ENCODE measurements at regions not wholly inside any gene's neighbourhood (a gene's known extent, or its start where the extent isn't known, plus 50 kb on each side); places are given as distances from the start of the nearest gene placed in this dataset.

DNA sequence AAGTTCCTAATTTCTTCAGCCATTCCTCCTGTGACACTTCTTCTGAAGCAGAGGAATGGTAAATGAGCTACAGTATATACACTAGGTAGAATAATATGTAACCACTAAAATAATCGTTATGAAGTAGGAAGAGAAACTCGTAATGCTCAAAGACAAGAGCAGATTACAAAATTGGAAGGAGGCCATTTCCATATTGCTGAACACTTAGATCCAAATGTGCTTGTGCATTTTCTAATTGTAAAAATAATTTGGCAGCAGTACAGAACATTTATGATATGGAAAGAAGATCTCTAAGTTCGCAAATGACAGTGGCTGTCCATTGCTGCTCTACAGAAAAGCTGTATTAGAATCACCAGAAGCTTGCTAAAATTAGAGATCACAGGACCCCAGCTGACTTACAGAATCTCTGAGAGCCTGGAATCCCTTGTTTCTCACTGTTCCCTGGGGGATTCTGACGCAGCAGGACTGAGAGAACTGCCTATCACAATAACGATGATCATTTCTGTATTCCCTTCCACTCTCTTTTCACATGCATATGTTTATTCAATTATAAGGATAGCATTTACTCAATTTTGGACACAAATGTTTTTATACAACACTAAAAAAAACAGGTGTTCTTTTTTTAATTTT is 242.1 kb downstream of the OMA1 start:
- 84% methylated on average over 5 of the region's 5 CpGs for WGBS, 2 donors
- no peak for ATAC-seq
- no peak for DNase-seq
- H3K4me3 ChIP-seq, result no peak overlapping the region
- no peaks in the 10 kb centered on the region for H3K36me3 ChIP-seq (replicated peaks in 1 of 2; ENCODE audit: insufficient read depth in 1 of 2, low read depth in 2 of 2)
- H3K27me3 ChIP-seq, result no peaks in the 10 kb centered on the region
- intact Hi-C loops (cut with DNase I), result no loop called here
- H3K9me3 ChIP-seq, result no peaks in the 10 kb centered on the region
- TF ChIP-seq POLR2A (IDR thresholded peaks at IDR 0.05), result no peak
- TF ChIP-seq, protein P1, sequence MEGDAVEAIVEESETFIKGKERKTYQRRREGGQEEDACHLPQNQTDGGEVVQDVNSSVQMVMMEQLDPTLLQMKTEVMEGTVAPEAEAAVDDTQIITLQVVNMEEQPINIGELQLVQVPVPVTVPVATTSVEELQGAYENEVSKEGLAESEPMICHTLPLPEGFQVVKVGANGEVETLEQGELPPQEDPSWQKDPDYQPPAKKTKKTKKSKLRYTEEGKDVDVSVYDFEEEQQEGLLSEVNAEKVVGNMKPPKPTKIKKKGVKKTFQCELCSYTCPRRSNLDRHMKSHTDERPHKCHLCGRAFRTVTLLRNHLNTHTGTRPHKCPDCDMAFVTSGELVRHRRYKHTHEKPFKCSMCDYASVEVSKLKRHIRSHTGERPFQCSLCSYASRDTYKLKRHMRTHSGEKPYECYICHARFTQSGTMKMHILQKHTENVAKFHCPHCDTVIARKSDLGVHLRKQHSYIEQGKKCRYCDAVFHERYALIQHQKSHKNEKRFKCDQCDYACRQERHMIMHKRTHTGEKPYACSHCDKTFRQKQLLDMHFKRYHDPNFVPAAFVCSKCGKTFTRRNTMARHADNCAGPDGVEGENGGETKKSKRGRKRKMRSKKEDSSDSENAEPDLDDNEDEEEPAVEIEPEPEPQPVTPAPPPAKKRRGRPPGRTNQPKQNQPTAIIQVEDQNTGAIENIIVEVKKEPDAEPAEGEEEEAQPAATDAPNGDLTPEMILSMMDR (IDR thresholded peaks at IDR 0.05), result no peak
- no peaks in the 10 kb centered on the region for H3K4me1 ChIP-seq
- H3K27ac ChIP-seq, result no peak overlapping the region

DNA sequence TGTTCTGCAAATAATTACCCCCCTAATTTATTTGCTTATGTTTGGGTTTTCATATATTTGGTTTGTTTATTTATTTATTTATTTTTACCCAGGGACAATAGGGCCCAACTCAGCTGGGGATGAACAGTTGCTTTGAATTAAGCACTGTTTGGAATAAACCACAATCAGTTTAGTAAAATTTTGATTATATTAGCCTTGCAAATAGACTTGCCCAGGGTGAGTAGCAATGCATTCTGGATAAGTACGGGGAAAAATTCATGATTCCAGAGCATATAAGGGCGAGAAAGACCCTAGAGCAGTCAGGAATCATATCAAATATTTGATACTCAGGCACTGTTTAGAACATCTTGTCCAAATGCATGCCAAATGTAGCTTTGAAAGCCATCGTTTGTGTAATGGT is 242.7 kb downstream of the OMA1 start:
- H3K9me3 ChIP-seq, result no peaks in the 10 kb centered on the region
- ATAC-seq (no peak), DNase-seq (no peak)
- TF ChIP-seq, protein P1 (IDR thresholded peaks at IDR 0.05), result no peak
- TF ChIP-seq POLR2A (IDR thresholded peaks at IDR 0.05), result no peak
- 44 to 58% methylated on average over 3 of the region's 3 CpGs for WGBS, 2 donors
- H3K27me3 ChIP-seq, result no peaks in the 10 kb centered on the region
- no peak overlapping the region for H3K4me3 ChIP-seq
- H3K4me1 ChIP-seq, result no peaks in the 10 kb centered on the region
- H3K36me3 ChIP-seq (replicated peaks in 1 of 2; ENCODE audit: insufficient read depth in 1 of 2, low read depth in 2 of 2), result no peaks in the 10 kb centered on the region
- no peak overlapping the region for H3K27ac ChIP-seq
- intact Hi-C loops (cut with DNase I), result no loop called here

DNA sequence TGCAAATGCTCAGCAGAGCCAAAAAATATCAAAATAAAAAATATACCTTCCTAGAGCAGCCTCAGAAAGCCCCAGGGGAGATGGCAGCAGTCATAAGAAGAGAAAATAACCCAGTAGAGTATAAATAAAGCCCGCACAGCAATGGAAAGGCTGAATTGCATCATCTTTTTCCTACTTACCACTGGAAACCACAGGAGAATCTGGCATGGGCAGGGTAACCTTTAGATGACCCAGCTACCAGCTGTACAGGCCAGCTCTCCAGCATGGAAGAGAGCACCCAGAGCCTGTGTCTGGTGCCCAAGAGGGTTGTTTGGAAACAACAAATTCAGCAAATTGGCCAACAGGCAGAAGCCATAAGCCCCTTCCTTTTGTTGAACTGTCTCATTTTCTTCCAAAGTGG is 253.1 kb downstream of the OMA1 start:
- Histone ChIP-seq H3K4me1 (no peaks in the 10 kb centered on the region), H3K27me3 (no peaks in the 10 kb centered on the region), H3K4me3 (no peak overlapping the region), H3K9me3 (no peaks in the 10 kb centered on the region), H3K36me3 (replicated peaks in 1 of 2; ENCODE audit: insufficient read depth in 1 of 2, low read depth in 2 of 2) (no peaks in the 10 kb centered on the region), H3K27ac (no peak overlapping the region)
- TF ChIP-seq POLR2A (IDR thresholded peaks at IDR 0.05), result no peak
- TF ChIP-seq, protein P1 (IDR thresholded peaks at IDR 0.05), result no peak
- no peak for ATAC-seq
- WGBS, 2 donors, result 89 to 90% methylated on average over 1 of the region's 1 CpG
- no peak for DNase-seq
- intact Hi-C loops (cut with DNase I), result no loop called here

DNA sequence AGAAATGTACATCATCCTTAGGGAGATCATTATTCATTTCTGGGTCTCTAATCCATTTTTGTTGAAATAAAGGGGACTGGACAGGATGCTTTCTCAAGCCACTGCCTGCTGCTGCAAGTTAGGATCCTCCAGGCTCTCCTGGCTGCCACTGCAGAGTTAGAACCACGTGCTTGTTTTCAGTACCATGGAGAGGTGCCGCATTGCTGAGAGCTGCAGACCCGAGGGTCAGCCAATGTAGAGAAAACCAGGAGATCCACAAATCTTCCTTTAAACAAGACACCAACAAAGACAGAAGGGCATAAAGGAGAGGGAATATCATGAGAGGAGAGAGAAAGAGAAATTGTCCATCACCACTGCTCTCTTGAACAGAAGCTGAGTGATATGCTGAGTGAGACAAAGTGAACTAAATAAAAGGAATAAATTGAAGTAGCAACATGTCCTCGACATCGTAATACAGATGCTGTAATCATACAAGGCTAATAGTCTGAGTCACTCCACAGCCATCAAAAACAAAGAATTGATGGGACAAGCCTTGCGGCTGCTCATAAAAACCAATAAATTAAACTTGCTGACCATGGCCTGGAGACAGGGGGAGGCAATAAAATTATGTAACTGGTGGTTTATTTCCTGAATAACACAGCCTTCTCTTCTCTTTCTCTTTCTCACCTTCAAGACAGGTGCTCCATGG is 255.7 kb downstream of the OMA1 start:
- no peaks in the 10 kb centered on the region for H3K36me3 ChIP-seq (replicated peaks in 1 of 2; ENCODE audit: insufficient read depth in 1 of 2, low read depth in 2 of 2)
- H3K4me1 ChIP-seq, result no peaks in the 10 kb centered on the region
- H3K27ac ChIP-seq, result no peak overlapping the region
- intact Hi-C loops (cut with DNase I), result no loop called here
- H3K27me3 ChIP-seq, result no peaks in the 10 kb centered on the region
- DNase-seq, result peak in 1 of 4 donors; percentile 7
- no peak for ATAC-seq
- no peak for TF ChIP-seq POLR2A (IDR thresholded peaks at IDR 0.05)
- TF ChIP-seq, protein P1 (IDR thresholded peaks at IDR 0.05), result no peak
- H3K4me3 ChIP-seq, result no peak overlapping the region
- 52 to 59% methylated on average over 6 of the region's 6 CpGs for WGBS, 2 donors
- no peaks in the 10 kb centered on the region for H3K9me3 ChIP-seq

Measured in body of pancreas (tissue), 4 donors.